SU-DHL-6 (cell line): ENCODE measurements at regions not wholly inside any gene's neighbourhood (a gene's known extent, or its start where the extent isn't known, plus 50 kb on each side); places are given as distances from the start of the nearest gene placed in this dataset.

Experiments used
- H2AFZ ChIP-seq: fragments of 200-600 bp; sonication (generic); 2 replicates; pipeline ENCODE4 v1.6.1; 2014; ENCODE audit warnings: low read depth, mild to moderate bottlenecking, moderate library complexity, mixed read lengths, antibody characterized with exemption, low read length; ENCODE audit not compliant: severe bottlenecking
- H3F3A ChIP-seq: fragments of 200-600 bp; shearing (Covaris generic); 2 replicates; pipeline ENCODE4 v1.6.0; 2016; ENCODE audit warnings: antibody characterized with exemption, mild to moderate bottlenecking; ENCODE audit not compliant: insufficient read depth
- H3K27ac ChIP-seq: fragments of 200-600 bp; sonication (generic); 2 replicates; pipeline ENCODE4 v1.5.1; 2016; ENCODE audit warnings: low read depth, mild to moderate bottlenecking, low read length, moderate library complexity, mixed read lengths
- H3K27me3 ChIP-seq: fragments of 200-600 bp; sonication (generic), shearing (Covaris generic); 2 replicates; pipeline ENCODE4 v1.6.0; 2014; ENCODE audit warnings: mild to moderate bottlenecking, low read length
- H3K36me3 ChIP-seq: fragments of 200-600 bp; sonication (generic); 2 replicates; pipeline ENCODE4 v1.6.1; 2014; ENCODE audit warnings: mild to moderate bottlenecking, low read length, mixed read lengths
- H3K4me2 ChIP-seq: fragments of 300-600, 200-600 bp; shearing (Covaris generic), sonication (generic); 2 replicates; pipeline ENCODE4 v1.6.0; 2014; ENCODE audit warnings: low read length, low read depth, mild to moderate bottlenecking; ENCODE audit not compliant: poor library complexity, severe bottlenecking
- H3K4me3 ChIP-seq: fragments of 200-600 bp; sonication (generic); 2 replicates; pipeline ENCODE4 v1.5.1; 2014; ENCODE audit warnings: antibody characterized with exemption, low read length, mild to moderate bottlenecking, mixed read lengths; ENCODE audit not compliant: insufficient read depth, poor library complexity, severe bottlenecking
- H3K79me2 ChIP-seq: fragments of 200-600 bp; sonication (generic); 2 replicates; pipeline ENCODE4 v1.6.1; 2014; ENCODE audit warnings: mild to moderate bottlenecking, low read length, moderate library complexity; ENCODE audit not compliant: insufficient read depth
- H3K9ac ChIP-seq: fragments of 200-600 bp; sonication (generic); 2 replicates; pipeline ENCODE4 v1.7.0; 2014; ENCODE audit warnings: mild to moderate bottlenecking, low read length
- H3K9me2 ChIP-seq: fragments of 200-600 bp; sonication (generic); replicated peaks from 2 replicates; pipeline ENCODE4 v1.6.1; 2014; ENCODE audit warnings: low read length; ENCODE audit not compliant: insufficient read depth
- H3K9me3 ChIP-seq: fragments of 200-600 bp; sonication (generic); 2 replicates; pipeline ENCODE4 v1.6.1; 2014; ENCODE audit warnings: low read length, mixed read lengths; ENCODE audit not compliant: insufficient read depth
- H4K20me1 ChIP-seq: fragments of 200-600 bp; sonication (generic); 2 replicates; pipeline ENCODE4 v1.6.1; 2014; ENCODE audit warnings: low read depth, mild to moderate bottlenecking, antibody characterized with exemption, low read length, moderate library complexity, mixed read lengths
- EZH2phosphoT487 ChIP-seq: fragments of 200-600 bp; sonication (generic), shearing (Covaris generic); conservative IDR thresholded peaks from 2 replicates; pipeline ENCODE4 v1.6.1; 2018; ENCODE audit warnings: mild to moderate bottlenecking, antibody characterized with exemption, low read length, moderate library complexity, mixed read lengths
- TF ChIP-seq, protein P1 (sequence below): fragments of 200-600 bp; sonication (generic); IDR thresholded peaks from one replicate; pipeline ENCODE4 v1.5.1; 2017; ENCODE audit warnings: antibody characterized with exemption, mild to moderate bottlenecking, low read length, moderate library complexity; ENCODE audit not compliant: insufficient read depth, poor library complexity, severe bottlenecking

DNA sequence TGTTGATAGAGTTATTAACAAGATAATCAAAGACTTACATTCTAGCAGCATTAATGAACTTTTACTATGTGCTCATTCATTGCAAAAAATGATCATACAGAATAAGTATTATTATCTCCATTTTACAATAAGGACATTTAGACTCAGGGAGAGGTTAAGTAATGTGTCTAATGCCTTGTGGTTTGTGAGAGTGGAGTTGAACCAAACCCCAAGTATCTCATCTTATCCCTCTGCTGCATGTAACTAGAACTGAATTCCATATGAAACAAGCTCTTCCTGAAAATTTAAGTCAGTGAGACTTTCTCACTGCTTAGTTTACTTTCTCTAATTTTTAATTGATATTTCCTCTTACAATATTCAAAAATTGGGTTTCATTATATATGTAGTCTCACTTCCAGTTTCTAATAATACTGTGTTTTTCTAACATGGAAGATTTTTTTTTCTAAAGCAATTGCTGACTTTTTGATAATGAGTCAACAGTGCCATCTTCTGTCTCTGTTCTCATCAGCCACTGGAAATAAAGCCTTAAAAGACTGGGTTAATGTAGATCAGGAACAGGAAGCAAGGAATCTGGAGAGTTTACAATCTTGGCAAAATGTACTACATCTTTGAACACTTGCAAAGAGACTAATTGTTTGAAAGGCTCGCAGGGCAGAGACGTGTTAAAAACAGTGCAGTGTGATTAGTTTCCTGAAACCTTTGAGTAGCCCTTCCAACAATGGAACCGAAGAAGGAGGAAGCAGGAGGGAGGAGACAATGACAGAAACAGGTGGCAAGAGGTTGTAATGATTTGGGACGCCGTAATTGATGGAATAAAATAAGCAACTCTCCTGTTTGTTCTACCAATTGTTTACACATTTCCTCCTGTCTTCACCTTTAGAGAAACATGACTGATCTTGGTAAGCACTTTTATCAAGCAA, 567.6 kb downstream of the MRPL39 start:
- peak overlapping the region; percentile 88 for H2AFZ ChIP-seq
- H3K4me2 ChIP-seq, result peak overlapping the region; percentile 58
- no peak overlapping the region for H3K27ac ChIP-seq
- TF ChIP-seq EZH2phosphoT487, result no peak
- TF ChIP-seq, protein P1, sequence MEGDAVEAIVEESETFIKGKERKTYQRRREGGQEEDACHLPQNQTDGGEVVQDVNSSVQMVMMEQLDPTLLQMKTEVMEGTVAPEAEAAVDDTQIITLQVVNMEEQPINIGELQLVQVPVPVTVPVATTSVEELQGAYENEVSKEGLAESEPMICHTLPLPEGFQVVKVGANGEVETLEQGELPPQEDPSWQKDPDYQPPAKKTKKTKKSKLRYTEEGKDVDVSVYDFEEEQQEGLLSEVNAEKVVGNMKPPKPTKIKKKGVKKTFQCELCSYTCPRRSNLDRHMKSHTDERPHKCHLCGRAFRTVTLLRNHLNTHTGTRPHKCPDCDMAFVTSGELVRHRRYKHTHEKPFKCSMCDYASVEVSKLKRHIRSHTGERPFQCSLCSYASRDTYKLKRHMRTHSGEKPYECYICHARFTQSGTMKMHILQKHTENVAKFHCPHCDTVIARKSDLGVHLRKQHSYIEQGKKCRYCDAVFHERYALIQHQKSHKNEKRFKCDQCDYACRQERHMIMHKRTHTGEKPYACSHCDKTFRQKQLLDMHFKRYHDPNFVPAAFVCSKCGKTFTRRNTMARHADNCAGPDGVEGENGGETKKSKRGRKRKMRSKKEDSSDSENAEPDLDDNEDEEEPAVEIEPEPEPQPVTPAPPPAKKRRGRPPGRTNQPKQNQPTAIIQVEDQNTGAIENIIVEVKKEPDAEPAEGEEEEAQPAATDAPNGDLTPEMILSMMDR, result peak; percentile 58
- peak overlapping the region; percentile 34; the same call in 1 of the 2 replicates for H3K9ac ChIP-seq
- no peaks in the 10 kb centered on the region for H3K9me3 ChIP-seq
- no peaks in the 10 kb centered on the region for H4K20me1 ChIP-seq
- no peaks in the 10 kb centered on the region for H3F3A ChIP-seq
- H3K27me3 ChIP-seq, result no peaks in the 10 kb centered on the region
- H3K79me2 ChIP-seq, result no peaks in the 10 kb centered on the region
- H3K9me2 ChIP-seq, result no peaks in the 10 kb centered on the region
- peak overlapping the region; percentile 20 for H3K4me3 ChIP-seq
- H3K36me3 ChIP-seq, result no peaks in the 10 kb centered on the region

- no peak overlapping the region for H2AFZ ChIP-seq
- no peak overlapping the region for H3K9ac ChIP-seq
- H3K4me3 ChIP-seq, result no peak overlapping the region
- H3K27me3 ChIP-seq, result no peaks in the 10 kb centered on the region
- no peaks in the 10 kb centered on the region for H3K79me2 ChIP-seq
- H3K9me3 ChIP-seq, result no peaks in the 10 kb centered on the region
- H3K36me3 ChIP-seq, result no peaks in the 10 kb centered on the region
- no peak for TF ChIP-seq EZH2phosphoT487
- TF ChIP-seq, protein P1, result no peak
- H3K9me2 ChIP-seq, result no peaks in the 10 kb centered on the region
- no peak overlapping the region for H3K4me2 ChIP-seq
- H4K20me1 ChIP-seq, result no peaks in the 10 kb centered on the region
- H3K27ac ChIP-seq, result no peak overlapping the region
- no peaks in the 10 kb centered on the region for H3F3A ChIP-seq
These were observed 570.5 kb downstream of the MRPL39 start for GRCh38 chr21:25036775-25037174.

GRCh38 chr21:25031750-25032149, 575.5 kb downstream of the MRPL39 start:
- no peak for TF ChIP-seq EZH2phosphoT487
- TF ChIP-seq, protein P1, result no peak
- no peaks in the 10 kb centered on the region for H3K36me3 ChIP-seq
- H3F3A ChIP-seq, result no peaks in the 10 kb centered on the region
- H3K4me2 ChIP-seq, result no peak overlapping the region
- H2AFZ ChIP-seq, result no peak overlapping the region
- H3K4me3 ChIP-seq, result no peak overlapping the region
- H3K9ac ChIP-seq, result no peak overlapping the region
- no peak overlapping the region for H3K27ac ChIP-seq
- no peaks in the 10 kb centered on the region for H3K79me2 ChIP-seq
- H3K9me3 ChIP-seq, result no peaks in the 10 kb centered on the region
- H4K20me1 ChIP-seq, result no peaks in the 10 kb centered on the region
- no peaks in the 10 kb centered on the region for H3K27me3 ChIP-seq
- H3K9me2 ChIP-seq, result no peaks in the 10 kb centered on the region
